M059J (cell line): ENCODE measurements at regions not wholly inside any gene's neighbourhood (a gene's known extent, or its start where the extent isn't known, plus 50 kb on each side); places are given as distances from the start of the nearest gene placed in this dataset.
"Not testable (repeated sequence)": the region's sequence is repeated elsewhere in the genome, so short reads cannot be mapped to it uniquely, and the experiment has no call there.

ENCODE experiments used
- DNase-seq: peaks from one replicate; pipeline ENCODE4 v3.0.0-alpha.2; 2012; ENCODE audit warnings: low read depth

- DNase-seq, result no peak
Observed at GRCh38 chr1:113185463-113186104, 112.6 kb downstream of the LRIG2 start.

GRCh38 chr1:113190078-113190477 lies 117.1 kb downstream of the LRIG2 start:
- no peak for DNase-seq

GRCh38 chr1:113190930-113191329 lies 117.9 kb downstream of the LRIG2 start:
- DNase-seq, result no peak

- peak; percentile 44 for DNase-seq
Observed at GRCh38 chr1:113191579-113192076, 118.6 kb downstream of the LRIG2 start.

GRCh38 chr1:113192242-113192641 lies 119.2 kb downstream of the LRIG2 start:
- no peak for DNase-seq

- no peak for DNase-seq
Observed at GRCh38 chr1:113192980-113193379, 120.0 kb downstream of the LRIG2 start.

- DNase-seq, result no peak
Observed at GRCh38 chr1:113194846-113195830, 122.1 kb downstream of the LRIG2 start.

GRCh38 chr1:113197719-113198330 lies 124.8 kb downstream of the LRIG2 start:
- no peak for DNase-seq

- DNase-seq, result no peak
Observed at GRCh38 chr1:113198806-113199205, 125.8 kb downstream of the LRIG2 start.

- no peak for DNase-seq
Observed at GRCh38 chr1:113199760-113200455, 126.9 kb downstream of the LRIG2 start.

- no peak for DNase-seq
Observed at GRCh38 chr1:113201560-113201959, 128.6 kb downstream of the LRIG2 start.

GRCh38 chr1:113205980-113206766 lies 133.2 kb downstream of the LRIG2 start:
- peak; percentile 41 for DNase-seq

GRCh38 chr1:113207019-113207418 lies 134.0 kb downstream of the LRIG2 start:
- peak; percentile 16 for DNase-seq

GRCh38 chr1:113207457-113207856 lies 134.5 kb downstream of the LRIG2 start:
- DNase-seq, result no peak

- not testable (repeated sequence) for DNase-seq
Observed at GRCh38 chr1:113208425-113208824, 135.4 kb downstream of the LRIG2 start.

- DNase-seq, result no peak
Observed at GRCh38 chr1:113210248-113210647, 137.2 kb downstream of the LRIG2 start.

- no peak for DNase-seq
Observed at GRCh38 chr1:113211467-113211866, 138.5 kb downstream of the LRIG2 start.

- DNase-seq, result no peak
Observed at GRCh38 chr1:113215015-113215414, 142.0 kb downstream of the LRIG2 start.

GRCh38 chr1:113216664-113217063 lies 143.7 kb downstream of the LRIG2 start:
- no peak for DNase-seq

- DNase-seq, result no peak
Observed at GRCh38 chr1:113217447-113218208, 144.6 kb downstream of the LRIG2 start.
